ENCODE measurements at regions not wholly inside any gene's neighbourhood (a gene's known extent, or its start where the extent isn't known, plus 50 kb on each side); places are given as distances from the start of the nearest gene placed in this dataset.

DNA sequence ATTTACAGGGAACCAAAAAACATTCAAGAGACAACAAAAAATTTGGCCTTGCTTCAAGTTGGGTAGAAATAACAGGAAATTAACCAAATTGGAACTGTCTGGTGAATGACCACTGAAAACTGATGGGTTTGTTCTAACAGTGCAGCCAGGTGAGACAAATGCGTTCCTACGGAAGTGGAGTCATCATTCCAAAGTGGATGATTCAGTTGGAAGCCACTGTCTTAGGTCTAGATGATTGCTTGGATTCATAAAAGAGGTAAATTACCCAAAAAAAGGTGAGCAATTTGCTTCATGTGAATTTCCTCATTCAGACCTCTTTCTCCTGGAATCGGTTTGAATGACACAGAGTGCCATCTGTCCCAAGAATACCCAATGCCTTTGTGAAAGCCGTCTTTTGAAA is 87.1 kb upstream of the IPO5 start:
- TF ChIP-seq ZNF44 (CRISPR knock-in tag; IDR thresholded peaks at IDR 0.05) (no peak), SMC3 (IDR thresholded peaks at IDR 0.05; ENCODE audit: low read length) (no peak), NR3C1 (CRISPR knock-in tag; IDR thresholded peaks at IDR 0.05) (no peak), FOSL1 (CRISPR knock-in tag; IDR thresholded peaks at IDR 0.05; ENCODE audit: borderline replicate concordance) (no peak), POLR2AphosphoS2 (IDR thresholded peaks at IDR 0.05; ENCODE audit: low read depth, low read length) (no peak), CBX5 (CRISPR knock-in tag; IDR thresholded peaks at IDR 0.05; ENCODE audit: borderline replicate concordance) (no peak), TAF1 (CRISPR knock-in tag; IDR thresholded peaks at IDR 0.05) (no peak), ZNF530 (CRISPR knock-in tag; IDR thresholded peaks at IDR 0.05; ENCODE audit: low read depth) (no peak), NFYC (CRISPR knock-in tag; IDR thresholded peaks at IDR 0.05) (no peak)
- TF ChIP-seq, protein P1, sequence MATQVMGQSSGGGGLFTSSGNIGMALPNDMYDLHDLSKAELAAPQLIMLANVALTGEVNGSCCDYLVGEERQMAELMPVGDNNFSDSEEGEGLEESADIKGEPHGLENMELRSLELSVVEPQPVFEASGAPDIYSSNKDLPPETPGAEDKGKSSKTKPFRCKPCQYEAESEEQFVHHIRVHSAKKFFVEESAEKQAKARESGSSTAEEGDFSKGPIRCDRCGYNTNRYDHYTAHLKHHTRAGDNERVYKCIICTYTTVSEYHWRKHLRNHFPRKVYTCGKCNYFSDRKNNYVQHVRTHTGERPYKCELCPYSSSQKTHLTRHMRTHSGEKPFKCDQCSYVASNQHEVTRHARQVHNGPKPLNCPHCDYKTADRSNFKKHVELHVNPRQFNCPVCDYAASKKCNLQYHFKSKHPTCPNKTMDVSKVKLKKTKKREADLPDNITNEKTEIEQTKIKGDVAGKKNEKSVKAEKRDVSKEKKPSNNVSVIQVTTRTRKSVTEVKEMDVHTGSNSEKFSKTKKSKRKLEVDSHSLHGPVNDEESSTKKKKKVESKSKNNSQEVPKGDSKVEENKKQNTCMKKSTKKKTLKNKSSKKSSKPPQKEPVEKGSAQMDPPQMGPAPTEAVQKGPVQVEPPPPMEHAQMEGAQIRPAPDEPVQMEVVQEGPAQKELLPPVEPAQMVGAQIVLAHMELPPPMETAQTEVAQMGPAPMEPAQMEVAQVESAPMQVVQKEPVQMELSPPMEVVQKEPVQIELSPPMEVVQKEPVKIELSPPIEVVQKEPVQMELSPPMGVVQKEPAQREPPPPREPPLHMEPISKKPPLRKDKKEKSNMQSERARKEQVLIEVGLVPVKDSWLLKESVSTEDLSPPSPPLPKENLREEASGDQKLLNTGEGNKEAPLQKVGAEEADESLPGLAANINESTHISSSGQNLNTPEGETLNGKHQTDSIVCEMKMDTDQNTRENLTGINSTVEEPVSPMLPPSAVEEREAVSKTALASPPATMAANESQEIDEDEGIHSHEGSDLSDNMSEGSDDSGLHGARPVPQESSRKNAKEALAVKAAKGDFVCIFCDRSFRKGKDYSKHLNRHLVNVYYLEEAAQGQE (IDR thresholded peaks at IDR 0.05; ENCODE audit: borderline replicate concordance in 1 of 2, low read depth in 1 of 2, low read length in 2 of 2): no peak
- TF ChIP-seq, protein P2, sequence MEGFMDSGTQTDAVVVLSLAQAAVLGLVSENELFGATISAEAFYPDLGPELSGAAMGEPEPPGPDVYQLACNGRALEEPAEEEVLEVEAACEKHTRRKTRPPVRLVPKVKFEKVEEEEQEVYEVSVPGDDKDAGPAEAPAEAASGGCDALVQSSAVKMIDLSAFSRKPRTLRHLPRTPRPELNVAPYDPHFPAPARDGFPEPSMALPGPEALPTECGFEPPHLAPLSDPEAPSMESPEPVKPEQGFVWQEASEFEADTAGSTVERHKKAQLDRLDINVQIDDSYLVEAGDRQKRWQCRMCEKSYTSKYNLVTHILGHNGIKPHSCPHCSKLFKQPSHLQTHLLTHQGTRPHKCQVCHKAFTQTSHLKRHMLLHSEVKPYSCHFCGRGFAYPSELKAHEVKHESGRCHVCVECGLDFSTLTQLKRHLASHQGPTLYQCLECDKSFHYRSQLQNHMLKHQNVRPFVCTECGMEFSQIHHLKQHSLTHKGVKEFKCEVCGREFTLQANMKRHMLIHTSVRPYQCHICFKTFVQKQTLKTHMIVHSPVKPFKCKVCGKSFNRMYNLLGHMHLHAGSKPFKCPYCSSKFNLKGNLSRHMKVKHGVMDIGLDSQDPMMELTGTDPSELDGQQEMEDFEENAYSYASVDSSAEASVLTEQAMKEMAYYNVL (CRISPR knock-in tag; IDR thresholded peaks at IDR 0.05; ENCODE audit: borderline replicate concordance): no peak
- TF ChIP-seq, protein P3, sequence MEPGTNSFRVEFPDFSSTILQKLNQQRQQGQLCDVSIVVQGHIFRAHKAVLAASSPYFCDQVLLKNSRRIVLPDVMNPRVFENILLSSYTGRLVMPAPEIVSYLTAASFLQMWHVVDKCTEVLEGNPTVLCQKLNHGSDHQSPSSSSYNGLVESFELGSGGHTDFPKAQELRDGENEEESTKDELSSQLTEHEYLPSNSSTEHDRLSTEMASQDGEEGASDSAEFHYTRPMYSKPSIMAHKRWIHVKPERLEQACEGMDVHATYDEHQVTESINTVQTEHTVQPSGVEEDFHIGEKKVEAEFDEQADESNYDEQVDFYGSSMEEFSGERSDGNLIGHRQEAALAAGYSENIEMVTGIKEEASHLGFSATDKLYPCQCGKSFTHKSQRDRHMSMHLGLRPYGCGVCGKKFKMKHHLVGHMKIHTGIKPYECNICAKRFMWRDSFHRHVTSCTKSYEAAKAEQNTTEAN (CRISPR knock-in tag; conservative IDR thresholded peaks at IDR 0.05): no peak
